ENCODE measurements at regions not wholly inside any gene's neighbourhood (a gene's known extent, or its start where the extent isn't known, plus 50 kb on each side); places are given as distances from the start of the nearest gene placed in this dataset.

DNA sequence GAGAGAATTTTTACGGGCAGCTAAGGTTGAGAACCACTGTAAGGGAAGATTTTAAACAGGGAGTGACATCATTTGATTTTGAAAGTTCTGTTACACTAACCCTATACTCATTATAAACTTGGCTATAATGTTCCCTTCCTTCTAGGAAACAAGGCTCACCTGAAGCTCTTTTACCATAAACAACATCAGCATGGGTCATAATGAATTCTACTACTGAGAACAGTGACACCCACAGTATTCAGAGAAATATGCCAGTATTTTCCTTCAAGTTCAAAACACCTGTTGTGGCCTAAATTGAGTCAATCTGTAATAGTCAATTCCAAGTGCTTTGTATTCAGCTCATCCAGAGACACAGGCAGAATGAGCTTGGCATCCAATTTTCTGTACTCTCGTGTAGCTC, 175.3 kb upstream of the STT3B start:
- no peak for DNase-seq

DNA sequence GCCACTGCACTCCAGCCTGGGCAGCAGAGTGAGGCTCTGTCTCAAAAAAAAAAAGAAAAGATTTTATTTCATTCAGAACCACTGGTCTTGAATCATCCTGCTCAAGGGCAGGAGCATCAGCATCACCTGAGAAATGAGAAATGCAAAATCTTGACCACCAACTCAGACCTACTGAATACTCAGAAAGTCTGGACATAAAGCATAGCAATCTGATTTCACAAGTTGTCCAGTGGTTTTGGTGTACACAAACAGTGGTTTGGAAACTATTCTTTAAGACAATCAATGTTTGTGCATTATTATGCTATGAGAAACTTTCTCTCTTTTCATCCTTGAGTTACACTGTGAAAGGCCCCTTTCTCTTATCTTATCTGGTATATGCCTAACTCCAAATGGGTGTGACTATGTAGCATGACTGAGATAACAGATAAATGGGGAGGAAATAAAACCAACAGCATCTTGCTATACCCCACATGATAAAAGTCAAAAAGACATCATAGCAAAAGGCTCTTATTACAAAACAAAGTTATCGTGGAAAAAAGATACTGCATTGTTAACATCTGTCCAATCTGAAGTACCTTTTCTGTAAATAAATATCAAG, 174.2 kb upstream of the STT3B start:
- no peak for DNase-seq

DNA sequence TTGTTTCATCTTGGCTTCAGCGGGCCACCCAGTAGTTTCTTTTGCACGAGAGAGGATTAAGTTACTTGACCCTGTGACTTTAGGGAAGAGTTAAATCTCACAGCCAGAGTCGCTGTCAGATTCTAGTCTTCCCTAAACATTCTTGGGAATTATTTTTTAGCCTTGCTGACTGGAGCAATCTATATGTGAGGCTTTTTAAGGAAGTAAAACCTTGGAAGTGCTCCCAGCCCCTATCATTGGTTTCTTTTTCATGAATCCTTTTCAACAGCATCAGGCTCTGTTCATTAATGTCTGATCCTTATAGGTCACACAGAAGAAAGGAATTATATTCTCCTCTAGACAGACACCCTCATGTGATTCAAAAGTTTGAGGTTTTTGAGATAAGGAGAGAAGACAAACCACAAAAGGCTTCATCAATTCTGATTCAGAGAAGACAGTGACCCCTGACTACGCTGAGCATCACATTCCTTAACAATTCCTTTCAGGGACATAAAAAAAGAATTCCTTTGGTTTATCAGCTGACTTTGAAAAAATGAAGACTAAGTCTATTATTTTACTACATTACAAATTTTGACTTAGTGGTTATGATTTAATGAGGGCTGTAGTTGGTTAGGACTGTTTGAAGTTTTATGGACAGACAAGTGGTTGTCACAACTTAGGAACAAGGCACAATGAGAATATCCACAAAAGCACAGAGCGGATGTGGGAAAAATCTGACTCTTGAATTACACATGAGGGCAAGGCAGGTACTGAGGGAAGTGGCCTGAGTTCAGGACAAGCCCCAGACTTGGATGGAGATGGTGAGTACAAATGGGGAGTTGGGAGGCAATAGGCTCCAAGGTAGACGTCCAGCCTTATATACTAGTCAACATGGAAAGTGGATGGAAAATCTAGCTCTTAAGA, 171.1 kb upstream of the STT3B start:
- DNase-seq = no peak

DNA sequence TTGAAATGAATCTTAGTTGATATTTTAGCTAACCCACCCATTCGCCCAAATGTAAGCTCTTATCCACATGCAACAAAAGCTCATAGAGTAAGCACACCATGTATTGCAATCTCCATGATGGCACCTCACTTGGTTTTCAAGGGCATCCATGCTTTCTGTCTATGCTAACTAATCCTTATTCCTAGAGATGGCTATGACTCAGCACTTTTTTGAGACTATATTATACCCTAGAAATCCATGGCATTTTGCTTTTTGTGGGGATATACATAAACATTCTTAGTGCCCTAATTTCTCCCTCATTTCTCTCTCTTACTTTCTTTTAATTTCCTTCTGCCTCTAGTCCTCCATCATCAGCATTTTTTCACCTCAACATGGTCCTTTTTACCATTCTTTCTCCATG, 168.5 kb upstream of the STT3B start:
- DNase-seq = no peak

DNA sequence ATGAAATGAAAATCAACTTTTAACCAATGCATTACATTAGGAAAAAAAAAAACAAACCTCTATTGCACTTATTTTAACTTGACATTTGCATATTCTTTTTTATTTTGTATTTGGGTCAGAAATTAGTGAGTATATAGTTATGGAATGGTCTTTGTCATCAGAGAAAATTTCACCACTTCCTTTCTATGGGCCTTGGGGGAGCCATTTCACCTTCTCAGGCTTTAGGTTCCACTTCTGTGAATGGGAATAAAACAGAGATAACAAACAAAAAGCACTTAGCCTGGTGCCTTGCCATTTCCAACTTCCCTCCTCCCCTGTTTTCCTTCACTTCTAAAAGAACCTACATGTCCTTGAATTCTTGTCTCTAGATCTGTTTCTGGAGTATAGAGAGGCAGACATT, 168.0 kb upstream of the STT3B start:
- no peak for DNase-seq

DNA sequence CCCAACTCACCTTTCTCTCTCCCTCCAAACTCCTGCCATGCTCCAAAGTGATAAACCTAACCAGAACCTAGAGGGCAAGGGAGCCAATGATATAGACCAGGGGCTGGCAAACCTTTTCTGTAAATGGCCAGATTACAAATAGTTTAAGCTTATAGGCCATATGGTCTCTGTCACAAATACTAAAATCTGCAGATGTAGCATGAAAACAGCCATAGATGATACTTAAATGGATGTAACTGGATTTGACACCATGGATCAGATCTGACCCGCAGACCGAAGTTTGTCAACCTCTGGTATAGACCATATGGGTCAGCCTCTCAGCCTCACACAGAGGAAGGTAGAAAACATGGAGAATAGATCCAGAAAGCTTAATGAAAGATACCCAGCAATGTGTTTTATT, 165.2 kb upstream of the STT3B start:
- no peak for DNase-seq

DNA sequence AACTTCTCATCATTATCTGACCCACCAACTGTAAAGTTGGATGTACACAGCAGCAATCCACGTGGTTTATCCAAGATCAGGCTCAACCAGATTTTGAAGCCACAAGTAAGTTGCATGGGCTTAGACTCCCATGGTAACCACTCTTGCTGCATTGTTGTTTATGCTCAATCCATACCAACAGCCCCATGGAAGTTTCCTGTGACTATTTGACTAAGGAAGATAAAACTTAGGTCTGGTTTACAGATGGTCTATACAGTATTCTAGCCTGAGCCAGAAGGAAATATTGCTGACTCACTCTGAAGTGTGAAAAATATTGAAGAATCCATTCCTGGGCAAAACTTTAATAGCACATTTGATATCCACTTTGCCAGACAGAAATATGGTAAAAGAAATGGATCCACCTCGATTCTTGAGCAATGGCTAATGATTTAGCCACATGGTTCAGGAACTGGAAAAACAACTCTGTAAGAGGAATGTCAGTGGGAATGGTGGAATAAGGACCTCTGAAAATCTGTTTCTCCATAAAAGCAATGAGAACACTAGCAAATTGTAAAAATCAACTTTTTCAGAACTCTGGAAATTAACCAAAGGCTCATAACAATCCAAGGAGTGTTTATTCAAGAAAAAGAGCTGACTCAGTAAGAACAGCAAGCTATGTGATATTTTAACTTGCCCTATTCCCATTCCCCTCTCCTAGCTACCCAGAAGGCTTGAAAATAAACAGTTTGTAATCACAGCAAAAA, 162.9 kb upstream of the STT3B start:
- no peak for DNase-seq

DNA sequence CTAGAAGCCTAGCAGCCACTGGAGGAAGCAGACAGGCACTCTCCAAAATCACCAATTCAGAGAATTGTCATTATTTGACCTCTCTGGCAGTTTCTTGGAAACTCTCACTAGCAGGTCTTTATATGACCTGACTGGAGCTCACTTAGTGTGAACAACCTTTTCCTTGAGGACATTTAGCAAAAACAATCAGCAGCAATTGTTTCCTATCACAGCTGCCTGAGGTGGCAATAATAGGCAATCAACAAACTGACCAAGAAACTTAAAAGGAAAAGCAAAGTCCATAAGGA, 162.4 kb upstream of the STT3B start:
- DNase-seq = no peak

DNA sequence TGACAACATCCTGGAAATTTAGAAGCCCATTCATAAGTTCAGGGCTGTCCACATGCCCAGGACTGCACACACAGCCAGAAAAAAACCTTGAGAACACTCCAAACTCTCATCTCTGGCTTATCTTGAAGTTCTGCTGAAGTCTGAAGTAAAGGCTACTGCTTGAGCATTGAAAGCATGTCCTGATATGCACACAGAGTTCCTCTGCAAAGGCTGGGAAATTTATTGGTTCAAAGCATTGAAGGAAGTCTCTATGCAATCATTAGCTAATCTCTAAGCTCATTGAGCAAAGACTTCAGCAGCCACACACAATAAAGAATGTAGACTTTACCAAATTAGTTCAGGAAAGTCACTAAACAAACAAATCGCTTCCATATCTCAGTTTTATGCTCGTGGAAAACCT, 162.0 kb upstream of the STT3B start:
- DNase-seq = no peak

DNA sequence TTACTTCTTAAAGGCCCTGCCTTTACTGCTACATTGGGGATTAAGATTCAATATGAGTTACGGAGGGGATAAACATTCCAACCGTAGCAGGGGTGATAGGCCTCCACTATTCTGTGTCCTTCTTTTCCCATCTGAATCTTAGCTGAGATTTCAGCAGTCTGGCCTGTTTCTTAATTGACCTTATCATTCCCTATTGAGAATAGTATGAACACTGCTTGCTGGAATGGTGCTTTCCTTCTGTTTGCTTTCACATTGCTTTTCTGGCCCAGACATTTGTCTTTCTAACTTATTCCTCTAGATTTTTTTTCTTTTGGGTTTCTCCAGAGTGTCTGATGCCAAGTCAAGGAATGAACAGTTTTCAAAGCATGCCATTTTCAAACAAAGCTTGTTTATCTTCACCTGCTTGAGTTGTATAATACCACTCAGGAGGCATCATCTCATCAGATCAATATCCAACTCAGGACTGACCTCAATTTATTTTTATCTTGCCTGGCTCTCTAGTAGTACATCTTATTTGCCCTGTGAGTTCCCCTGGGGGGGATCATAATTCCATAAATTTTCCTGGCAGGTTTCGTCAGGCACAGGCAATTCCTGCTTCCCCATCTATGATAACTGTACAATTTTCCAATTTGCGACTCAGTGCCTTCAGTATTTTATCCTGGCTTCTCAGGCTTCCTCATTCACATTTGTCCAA, 161.1 kb upstream of the STT3B start:
- DNase-seq = no peak

DNA sequence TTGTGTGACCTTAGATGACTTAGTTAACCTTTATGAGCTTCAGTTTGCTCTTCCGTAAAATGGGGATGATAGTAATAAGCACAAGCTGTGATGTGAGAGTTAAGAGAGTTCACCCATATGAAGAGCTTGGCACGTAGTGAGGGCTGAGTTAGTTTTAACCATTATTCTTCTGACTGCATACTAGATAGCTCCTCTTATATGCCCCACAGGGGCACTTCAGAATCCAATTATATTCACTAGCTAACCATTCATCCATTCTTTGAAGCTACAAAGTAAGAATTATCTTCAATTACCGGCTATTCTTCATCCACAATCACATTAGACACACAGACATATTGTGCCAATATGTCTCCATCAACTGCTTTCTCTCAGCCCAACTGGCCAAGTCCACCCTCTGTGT, 159.0 kb upstream of the STT3B start:
- no peak for DNase-seq

DNA sequence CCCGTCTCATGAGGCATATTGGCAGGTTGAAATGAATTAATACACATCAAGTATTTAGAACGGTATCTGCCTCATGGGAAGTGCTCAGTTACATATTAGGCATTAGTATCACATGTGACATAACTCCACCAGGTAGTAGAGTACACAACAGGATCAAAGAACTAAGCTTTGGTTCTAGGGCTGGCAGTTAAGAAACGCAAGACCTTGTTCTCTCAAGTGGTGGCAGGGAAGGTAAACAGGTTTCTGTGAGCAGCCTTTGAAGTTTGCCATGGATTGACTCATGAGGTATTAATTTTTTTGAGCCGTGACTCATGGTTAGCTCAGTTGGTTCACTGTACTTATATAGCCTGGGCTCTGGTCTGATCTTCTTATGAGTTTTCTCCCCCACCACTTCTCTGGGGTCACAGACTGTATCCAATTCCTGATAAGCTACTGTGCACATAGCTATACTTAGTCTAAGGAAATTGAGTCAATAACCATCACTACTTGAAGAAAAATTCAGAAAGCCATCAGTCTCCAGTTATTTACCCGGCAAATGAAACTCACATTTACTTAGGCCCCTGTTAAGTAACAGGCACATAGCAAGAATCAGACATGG, 155.6 kb upstream of the STT3B start:
- no peak for DNase-seq

DNA sequence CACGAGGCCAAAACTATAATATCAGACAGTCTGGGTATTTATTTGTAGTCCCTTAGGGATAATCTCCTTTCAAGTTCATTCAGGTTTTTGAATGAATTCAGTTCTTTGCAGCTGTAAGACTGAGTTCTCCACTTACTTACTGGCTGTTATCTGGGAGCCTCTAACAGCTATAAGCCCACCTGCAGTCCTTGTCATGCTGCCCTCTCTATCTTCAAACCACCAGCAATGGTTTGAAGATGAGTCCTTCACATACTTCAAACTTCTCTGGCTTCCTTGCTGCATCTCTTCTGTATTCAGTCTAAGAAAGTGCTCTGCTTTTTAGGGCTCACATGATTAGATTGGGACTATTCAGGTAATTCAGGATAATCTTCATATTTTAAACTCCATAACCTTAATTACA, 154.5 kb upstream of the STT3B start:
- DNase-seq = no peak

DNA sequence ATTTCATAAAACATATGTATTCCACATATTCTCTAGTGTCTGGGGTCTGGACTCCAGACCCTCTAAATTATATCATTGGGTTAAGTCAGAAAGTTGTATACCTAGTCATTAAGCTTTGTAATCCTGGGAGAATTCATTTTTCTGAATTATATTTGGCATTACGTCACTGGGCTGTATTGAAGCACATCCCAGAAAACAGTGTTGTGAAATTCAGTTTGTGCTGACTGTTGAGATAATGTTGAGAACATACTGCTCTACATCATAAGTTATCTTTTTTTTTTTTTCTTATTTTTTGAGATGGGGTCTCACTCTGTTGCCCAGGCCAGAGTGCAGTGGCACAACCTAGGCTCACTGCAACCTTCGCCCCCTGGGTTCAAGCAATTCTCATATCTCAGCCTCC, 153.1 kb upstream of the STT3B start:
- no peak for DNase-seq

DNA sequence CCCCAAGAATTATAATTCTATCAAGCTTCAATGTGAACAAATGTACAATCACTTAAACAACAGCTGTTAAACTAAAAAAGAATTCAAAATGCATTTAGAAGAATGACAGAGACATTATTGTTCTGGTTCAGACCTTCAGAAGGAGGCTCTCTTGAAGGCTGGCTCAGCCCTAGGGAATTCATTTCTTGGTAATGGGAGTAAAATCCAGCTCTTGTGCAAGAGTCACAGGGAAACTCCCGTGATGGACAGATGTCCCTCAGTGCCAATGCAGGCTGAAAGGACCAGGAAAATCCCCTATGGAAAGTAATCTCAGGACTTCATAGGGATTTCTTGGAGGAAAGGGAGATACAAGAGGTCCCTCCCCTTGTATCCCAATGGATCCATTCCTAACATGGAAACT, 149.9 kb upstream of the STT3B start:
- DNase-seq = no peak

DNA sequence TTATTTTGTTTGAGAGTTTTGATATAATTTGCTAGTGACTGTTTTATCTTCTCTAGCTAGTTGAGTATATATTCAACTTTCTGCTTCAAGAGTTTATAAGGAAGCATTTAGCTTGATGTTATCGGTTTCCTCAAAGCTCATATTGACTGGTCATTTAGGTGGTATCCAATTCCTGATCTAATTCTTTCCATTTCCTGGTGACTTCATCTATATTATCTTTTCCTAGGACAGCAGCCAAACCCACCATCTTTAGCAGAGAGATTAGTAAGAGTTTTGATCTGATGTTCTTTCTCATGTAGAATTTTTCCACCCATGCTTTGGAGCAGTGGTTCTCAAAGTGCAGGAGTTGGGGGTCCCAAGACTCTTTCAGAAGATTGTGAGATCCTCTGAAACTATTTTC, 148.6 kb upstream of the STT3B start:
- DNase-seq = no peak

DNA sequence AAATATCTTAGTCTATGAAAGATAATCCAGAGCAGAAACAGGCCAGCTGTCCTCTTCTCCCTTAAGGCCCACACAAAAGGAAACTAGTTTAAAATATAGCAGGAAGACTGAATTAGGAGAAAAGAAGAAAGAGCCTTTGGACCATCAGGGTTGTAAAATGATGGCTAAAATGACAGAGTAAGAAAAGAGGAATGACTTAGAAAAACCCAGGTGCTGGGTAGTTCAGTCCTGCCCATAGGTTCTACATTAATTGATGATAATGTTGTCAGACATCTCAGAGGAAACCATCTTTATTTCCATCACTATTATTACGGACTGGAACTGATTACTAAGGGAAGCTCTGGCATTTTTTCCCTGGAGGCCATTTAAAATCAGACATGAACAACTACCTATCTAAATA, 142.8 kb upstream of the STT3B start:
- no peak for DNase-seq

DNA sequence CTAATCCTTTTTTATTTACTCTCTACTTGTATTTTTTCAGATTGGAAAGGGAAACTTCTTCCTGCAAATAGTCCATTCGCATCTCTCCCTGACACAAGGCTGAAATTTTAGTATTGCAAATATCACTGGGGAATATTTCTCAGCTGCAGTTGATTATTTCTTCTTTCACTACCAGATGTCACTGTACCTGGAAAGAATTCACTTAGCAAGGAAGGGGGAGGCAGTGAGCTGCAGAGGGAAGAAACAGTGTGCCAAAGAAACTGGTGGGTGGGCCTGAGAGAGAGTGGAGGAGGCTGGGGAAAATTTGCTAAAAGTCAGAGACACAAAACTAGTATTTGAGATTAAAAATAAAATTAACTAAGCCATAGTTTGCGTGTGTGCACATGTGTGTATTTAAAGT, 142.3 kb upstream of the STT3B start:
- no peak for DNase-seq

DNA sequence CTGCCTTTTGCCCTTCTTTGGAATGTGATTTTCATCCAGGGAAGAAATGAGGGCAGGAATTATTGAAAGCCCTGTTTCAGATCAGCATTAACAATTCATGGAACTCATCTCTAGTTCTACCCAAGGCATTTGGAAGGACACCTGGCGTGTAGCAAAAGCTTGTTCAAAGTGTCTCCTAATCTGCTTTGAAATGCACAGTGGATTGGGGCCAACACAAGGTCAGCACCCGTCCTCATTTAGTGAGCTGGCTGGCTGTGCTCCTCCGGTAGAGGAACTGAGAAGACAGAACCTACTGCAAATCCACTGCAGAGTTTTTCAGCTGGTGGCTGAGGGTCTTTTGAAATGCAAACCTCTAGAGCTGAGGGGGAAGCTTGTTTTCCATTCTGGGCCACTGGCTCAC, 141.6 kb upstream of the STT3B start:
- DNase-seq = no peak

DNA sequence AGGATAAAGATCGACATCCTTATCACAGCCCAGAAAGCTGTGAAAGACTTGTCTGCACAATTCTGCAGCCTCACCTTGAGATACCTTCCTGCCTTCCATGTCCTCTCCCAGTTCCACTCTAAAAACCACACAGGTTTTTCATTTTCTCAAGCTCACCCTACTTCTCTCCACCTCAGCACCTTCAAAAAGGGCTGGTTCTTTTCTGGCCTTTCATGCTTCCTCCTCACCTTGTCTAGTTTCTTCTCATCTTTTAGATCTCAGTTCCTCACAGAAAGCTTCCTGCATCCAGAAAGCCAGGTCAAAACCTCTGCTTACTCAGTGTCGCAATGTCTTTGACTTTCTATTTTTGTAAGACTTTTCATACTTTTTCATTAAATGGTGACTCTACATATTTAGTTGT, 140.2 kb upstream of the STT3B start:
- no peak for DNase-seq

DNA sequence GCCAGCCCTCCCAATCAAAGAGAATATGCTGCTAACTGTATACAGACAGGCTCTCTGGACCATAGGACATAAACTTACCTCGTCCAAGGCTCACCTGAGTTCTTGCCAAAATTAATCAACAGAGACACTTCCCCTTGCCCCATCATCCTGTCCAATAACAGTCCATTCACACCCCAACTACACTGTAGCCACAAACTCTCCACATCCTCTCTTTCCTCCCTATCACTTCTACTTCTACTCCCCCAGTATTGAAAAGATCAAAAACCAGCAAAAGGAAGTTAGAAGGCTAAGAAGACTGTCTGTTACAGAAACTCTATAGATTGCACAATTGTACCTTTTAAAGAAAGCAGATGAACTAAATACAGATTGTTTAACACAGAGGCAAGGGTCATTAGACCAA, 133.5 kb upstream of the STT3B start:
- no peak for DNase-seq

DNA sequence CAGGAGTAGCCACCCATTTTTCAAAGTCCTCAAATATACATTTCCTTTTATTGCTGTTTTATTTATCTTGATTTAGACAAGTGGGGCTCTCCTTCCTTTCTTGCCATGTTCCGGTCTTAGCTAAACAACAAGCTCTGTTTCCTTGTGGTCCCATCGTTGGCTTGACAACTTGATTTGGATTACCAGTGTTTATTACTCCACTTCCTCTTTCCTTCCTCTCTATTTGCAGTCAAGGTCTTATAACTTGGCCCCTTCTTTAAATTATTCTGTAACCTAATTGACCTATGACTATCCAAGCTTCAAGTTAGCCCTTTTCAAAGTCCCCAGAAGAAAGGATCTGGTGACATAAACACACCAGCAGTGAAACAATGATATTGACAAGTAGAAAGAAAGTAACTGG, 130.6 kb upstream of the STT3B start:
- DNase-seq = no peak

DNA sequence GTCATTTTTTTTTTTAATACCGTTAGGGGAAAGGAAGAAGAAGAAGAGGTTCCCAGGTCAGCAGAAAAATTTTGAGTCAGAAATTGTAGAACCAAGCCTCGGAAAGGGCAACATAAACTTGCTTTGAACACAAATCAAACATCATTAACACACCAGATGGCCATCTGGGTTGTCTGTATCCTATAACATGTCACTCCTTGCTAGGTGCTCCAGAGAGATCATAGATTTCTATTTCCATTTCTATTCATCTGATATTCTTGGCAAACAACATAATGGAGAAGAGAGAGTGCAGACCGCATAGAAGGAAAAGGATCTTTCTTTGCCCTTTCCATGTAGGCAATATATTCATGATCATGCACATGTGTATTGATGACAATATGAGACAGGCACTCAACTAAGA, 129.5 kb upstream of the STT3B start:
- DNase-seq = no peak
